Fibroblast of lung (primary cell): ENCODE measurements at regions not wholly inside any gene's neighbourhood (a gene's known extent, or its start where the extent isn't known, plus 50 kb on each side); places are given as distances from the start of the nearest gene placed in this dataset.
A peak's percentile ranks its signal among the peaks of the same experiment; 100 is the strongest.

Experiments
- EZH2 ChIP-seq: IDR thresholded peaks from 2 replicates; pipeline ENCODE4 v1.5.1; 2012; ENCODE audit warnings: low read length, control low read depth, mild to moderate bottlenecking; ENCODE audit errors: missing control alignments
- TF ChIP-seq, protein P1 (sequence below), 2 donors: IDR thresholded peaks in 1 of 2; conservative IDR thresholded peaks in 1 of 2; 1 replicate in 1 of 2; 2 replicates in 1 of 2; pipeline ENCODE4 v1.5.1; 2011 to 2012; ENCODE audit warnings: low read length in 2 of 2, control low read depth in 1 of 2, inconsistent platforms in 1 of 2, low read depth in 1 of 2, mild to moderate bottlenecking in 1 of 2

DNA sequence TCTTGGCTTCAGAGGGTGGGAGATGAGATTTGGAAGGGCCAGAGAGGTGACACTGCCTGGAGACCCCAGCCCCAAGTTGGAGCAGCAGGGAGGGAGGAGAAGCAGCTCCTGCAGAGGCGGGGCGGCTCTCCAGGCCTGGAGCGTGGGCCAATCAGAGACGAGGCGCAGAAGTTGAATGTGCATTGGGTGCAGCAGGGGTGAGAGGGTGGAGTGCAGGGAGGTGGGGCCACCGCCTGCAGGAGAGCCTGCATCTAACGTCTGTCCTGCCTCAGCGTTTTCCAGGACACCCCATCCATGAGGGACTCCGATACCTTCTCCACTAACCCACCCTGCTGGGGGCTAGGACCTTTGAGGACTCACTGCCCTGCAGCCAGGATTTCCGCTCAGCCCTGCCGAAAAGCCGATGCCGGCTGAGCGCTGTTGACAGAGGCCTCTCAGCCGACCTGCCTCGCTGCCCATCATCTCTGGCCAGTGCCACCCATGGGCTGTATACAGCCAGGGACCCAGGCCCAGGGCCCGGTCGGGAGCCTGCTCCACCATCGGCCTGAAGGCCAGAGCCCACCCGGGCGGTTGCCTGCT lies 146.2 kb downstream of the ENGASE start:
- TF ChIP-seq, protein P1, sequence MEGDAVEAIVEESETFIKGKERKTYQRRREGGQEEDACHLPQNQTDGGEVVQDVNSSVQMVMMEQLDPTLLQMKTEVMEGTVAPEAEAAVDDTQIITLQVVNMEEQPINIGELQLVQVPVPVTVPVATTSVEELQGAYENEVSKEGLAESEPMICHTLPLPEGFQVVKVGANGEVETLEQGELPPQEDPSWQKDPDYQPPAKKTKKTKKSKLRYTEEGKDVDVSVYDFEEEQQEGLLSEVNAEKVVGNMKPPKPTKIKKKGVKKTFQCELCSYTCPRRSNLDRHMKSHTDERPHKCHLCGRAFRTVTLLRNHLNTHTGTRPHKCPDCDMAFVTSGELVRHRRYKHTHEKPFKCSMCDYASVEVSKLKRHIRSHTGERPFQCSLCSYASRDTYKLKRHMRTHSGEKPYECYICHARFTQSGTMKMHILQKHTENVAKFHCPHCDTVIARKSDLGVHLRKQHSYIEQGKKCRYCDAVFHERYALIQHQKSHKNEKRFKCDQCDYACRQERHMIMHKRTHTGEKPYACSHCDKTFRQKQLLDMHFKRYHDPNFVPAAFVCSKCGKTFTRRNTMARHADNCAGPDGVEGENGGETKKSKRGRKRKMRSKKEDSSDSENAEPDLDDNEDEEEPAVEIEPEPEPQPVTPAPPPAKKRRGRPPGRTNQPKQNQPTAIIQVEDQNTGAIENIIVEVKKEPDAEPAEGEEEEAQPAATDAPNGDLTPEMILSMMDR (conservative IDR thresholded peaks at IDR 0.05 in 1 of 2, IDR thresholded peaks at IDR 0.05 in 1 of 2; ENCODE audit: low read depth in 1 of 2, low read length in 2 of 2), result no peak
- TF ChIP-seq EZH2, result peak; percentile 71
